ENCODE measurements at regions not wholly inside any gene's neighbourhood (a gene's known extent, or its start where the extent isn't known, plus 50 kb on each side); places are given as distances from the start of the nearest gene placed in this dataset.

DNA sequence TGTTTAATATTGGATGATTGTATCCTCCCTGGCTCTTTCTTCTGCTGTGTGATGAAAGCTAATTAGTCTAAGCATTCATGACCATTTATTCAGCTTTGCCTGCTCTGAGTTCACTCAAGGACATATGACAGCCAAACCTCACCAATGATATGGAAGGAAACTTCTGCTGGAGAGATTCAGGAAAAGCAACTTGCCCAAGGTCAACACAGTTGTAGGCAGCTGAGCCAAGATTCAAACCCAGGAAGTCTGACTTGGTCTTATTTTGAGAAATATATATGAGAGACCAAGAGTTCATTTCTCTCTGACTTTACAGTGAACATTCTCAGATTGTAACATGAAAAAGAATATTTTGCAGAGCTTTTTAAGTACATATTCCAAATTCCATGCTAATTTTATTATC, 1588.5 kb upstream of the PIK3C3 start:
- TF ChIP-seq YY1 (IDR thresholded peaks at IDR 0.05; ENCODE audit: insufficient read depth, insufficient read length) (no peak), ZNF274 (IDR thresholded peaks at IDR 0.05; ENCODE audit: low read depth, low read length) (no peak), SUZ12 (IDR thresholded peaks at IDR 0.05; ENCODE audit: extremely low read depth, insufficient read depth, insufficient read length) (no peak)

Data from NT2/D1 (cell line).